ENCODE measurements at regions not wholly inside any gene's neighbourhood (a gene's known extent, or its start where the extent isn't known, plus 50 kb on each side); places are given as distances from the start of the nearest gene placed in this dataset.

DNA sequence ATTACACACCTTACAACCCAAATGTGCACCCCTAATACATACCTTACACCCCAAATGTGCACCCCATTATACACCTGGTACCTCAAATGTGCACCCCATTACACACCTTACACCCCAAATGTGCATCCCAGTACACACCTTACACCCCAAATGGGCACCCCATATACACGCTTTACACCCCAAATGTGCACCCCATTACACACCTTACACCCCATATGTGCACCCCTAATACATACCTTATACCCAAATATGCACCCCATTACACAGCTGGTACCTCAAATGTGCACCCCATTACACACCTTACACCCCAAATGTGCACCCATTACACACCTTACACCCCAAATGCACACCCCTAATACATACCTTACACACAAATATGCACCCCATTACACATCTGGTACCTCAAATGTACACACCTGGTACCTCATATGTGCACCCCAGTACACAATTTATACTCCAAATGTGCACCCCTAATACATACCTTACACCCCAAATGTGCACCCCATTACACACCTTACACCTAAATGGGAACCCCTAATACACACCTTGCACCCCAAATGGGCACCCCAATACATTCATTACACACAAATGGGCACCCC, 106.3 kb downstream of the KLF6 start:
- Histone ChIP-seq H3K79me2 (ENCODE audit: control insufficient read depth, insufficient read depth, low read length) (no peaks in the 10 kb centered on the region), H3K36me3 (replicated peaks in 1 of 2; ENCODE audit: control extremely low read depth in 1 of 2, control insufficient read depth in 1 of 2, extremely low read depth in 1 of 2, insufficient read depth in 2 of 2, low read length in 1 of 2) (no peaks in the 10 kb centered on the region), H3K27ac (ENCODE audit: low read length in 2 of 2) (no peak overlapping the region), H3K4me1 (ENCODE audit: control insufficient read depth in 2 of 2, insufficient read depth in 2 of 2, low read length in 2 of 2) (peaks cover 0 to 5% of the 10 kb centered on the region in 2 donors), H2AFZ (ENCODE audit: insufficient read depth, low read depth, low read length, poor library complexity, severe bottlenecking) (no peak overlapping the region), H3K9ac (ENCODE audit: low read length) (no peak overlapping the region), H3K27me3 (replicated peaks in 1 of 4; ENCODE audit: control extremely low read depth in 1 of 4, control insufficient read depth in 3 of 4, insufficient read depth in 4 of 4, low read length in 3 of 4) (no peaks in the 10 kb centered on the region), H3K4me2 (replicated peaks; ENCODE audit: low read depth, low read length, poor library complexity, severe bottlenecking) (no peak overlapping the region), H3K9me3 (ENCODE audit: control extremely low read depth in 1 of 3, control insufficient read depth in 2 of 3, insufficient read depth in 1 of 3, low read length in 2 of 3) (no peaks in the 10 kb centered on the region), H3K4me3 (ENCODE audit: control extremely low read depth in 1 of 5, extremely low read depth in 1 of 5, insufficient read depth in 1 of 5, low read depth in 2 of 5, low read length in 4 of 5) (no peak overlapping the region), H4K20me1 (ENCODE audit: control insufficient read depth, insufficient read depth, low read length, poor library complexity, severe bottlenecking) (no peaks in the 10 kb centered on the region)
- CTCF ChIA-PET: no interaction called here
- Mint-ChIP-seq H3K27me3 (no peaks in the 10 kb centered on the region), H3K27ac (no peak overlapping the region), H3K4me3 (no peak overlapping the region), H3K4me1 (peaks cover 6% of the 10 kb centered on the region), H3K9me3 (ENCODE audit: insufficient read depth) (no peaks in the 10 kb centered on the region)
- intact Hi-C loops (cut with micrococcal nuclease): no loop called here
- POLR2A ChIA-PET: no interaction called here
- DNase-seq (no peak), ATAC-seq (ENCODE audit: low read depth) (no peak)
- 89% methylated on average over 1 of the region's 1 CpG for WGBS (ENCODE audit: insufficient coverage)
- TF ChIP-seq, protein P1, sequence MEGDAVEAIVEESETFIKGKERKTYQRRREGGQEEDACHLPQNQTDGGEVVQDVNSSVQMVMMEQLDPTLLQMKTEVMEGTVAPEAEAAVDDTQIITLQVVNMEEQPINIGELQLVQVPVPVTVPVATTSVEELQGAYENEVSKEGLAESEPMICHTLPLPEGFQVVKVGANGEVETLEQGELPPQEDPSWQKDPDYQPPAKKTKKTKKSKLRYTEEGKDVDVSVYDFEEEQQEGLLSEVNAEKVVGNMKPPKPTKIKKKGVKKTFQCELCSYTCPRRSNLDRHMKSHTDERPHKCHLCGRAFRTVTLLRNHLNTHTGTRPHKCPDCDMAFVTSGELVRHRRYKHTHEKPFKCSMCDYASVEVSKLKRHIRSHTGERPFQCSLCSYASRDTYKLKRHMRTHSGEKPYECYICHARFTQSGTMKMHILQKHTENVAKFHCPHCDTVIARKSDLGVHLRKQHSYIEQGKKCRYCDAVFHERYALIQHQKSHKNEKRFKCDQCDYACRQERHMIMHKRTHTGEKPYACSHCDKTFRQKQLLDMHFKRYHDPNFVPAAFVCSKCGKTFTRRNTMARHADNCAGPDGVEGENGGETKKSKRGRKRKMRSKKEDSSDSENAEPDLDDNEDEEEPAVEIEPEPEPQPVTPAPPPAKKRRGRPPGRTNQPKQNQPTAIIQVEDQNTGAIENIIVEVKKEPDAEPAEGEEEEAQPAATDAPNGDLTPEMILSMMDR (IDR thresholded peaks at IDR 0.05): no peak
- no peak for TF ChIP-seq EZH2 (IDR thresholded peaks at IDR 0.05; ENCODE audit: borderline replicate concordance, insufficient read depth, low read depth, low read length, poor library complexity, severe bottlenecking)

DNA sequence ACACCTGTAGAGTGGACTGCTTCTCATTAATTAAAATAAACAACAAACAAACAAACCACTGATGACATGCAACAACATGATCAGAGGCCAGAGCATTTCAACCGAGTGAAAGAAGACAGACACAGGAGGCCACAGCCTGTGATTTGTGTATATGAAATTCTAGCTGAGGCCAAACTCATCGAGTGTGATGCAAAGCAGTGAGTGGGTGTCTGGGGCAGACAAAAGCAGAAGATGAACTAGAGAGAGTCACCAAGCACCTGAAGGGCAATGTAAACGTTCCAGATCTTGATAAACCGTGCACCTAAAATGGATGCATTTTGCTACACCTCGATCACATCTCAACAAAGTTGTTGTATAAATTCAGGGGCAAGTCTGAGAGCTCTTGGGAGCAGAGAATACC, 108.4 kb downstream of the KLF6 start:
- no peak overlapping the region for H3K4me3 ChIP-seq (ENCODE audit: control extremely low read depth in 1 of 5, extremely low read depth in 1 of 5, insufficient read depth in 1 of 5, low read depth in 2 of 5, low read length in 4 of 5)
- no peak overlapping the region for H3K27ac Mint-ChIP-seq
- CTCF ChIA-PET: no interaction called here
- H4K20me1 ChIP-seq (ENCODE audit: control insufficient read depth, insufficient read depth, low read length, poor library complexity, severe bottlenecking): no peaks in the 10 kb centered on the region
- H3K36me3 ChIP-seq (replicated peaks in 1 of 2; ENCODE audit: control extremely low read depth in 1 of 2, control insufficient read depth in 1 of 2, extremely low read depth in 1 of 2, insufficient read depth in 2 of 2, low read length in 1 of 2): no peaks in the 10 kb centered on the region
- H3K4me1 Mint-ChIP-seq: peaks cover 6% of the 10 kb centered on the region
- H3K9ac ChIP-seq (ENCODE audit: low read length): no peak overlapping the region
- intact Hi-C loops (cut with micrococcal nuclease): no loop called here
- no peaks in the 10 kb centered on the region for H3K79me2 ChIP-seq (ENCODE audit: control insufficient read depth, insufficient read depth, low read length)
- no peak overlapping the region for H3K4me2 ChIP-seq (replicated peaks; ENCODE audit: low read depth, low read length, poor library complexity, severe bottlenecking)
- no peaks in the 10 kb centered on the region for H3K27me3 Mint-ChIP-seq
- H3K27me3 ChIP-seq (replicated peaks in 1 of 4; ENCODE audit: control extremely low read depth in 1 of 4, control insufficient read depth in 3 of 4, insufficient read depth in 4 of 4, low read length in 3 of 4): no peaks in the 10 kb centered on the region
- DNase-seq (no peak), ATAC-seq (ENCODE audit: low read depth) (no peak)
- POLR2A ChIA-PET: no interaction called here
- H3K4me1 ChIP-seq (ENCODE audit: control insufficient read depth in 2 of 2, insufficient read depth in 2 of 2, low read length in 2 of 2): peaks cover 0 to 5% of the 10 kb centered on the region in 2 donors
- H3K4me3 Mint-ChIP-seq: no peak overlapping the region
- TF ChIP-seq EZH2 (IDR thresholded peaks at IDR 0.05; ENCODE audit: borderline replicate concordance, insufficient read depth, low read depth, low read length, poor library complexity, severe bottlenecking): no peak
- TF ChIP-seq, protein P1 (IDR thresholded peaks at IDR 0.05): no peak
- no peaks in the 10 kb centered on the region for H3K9me3 Mint-ChIP-seq (ENCODE audit: insufficient read depth)
- 67% methylated on average over 4 of the region's 5 CpGs for WGBS (ENCODE audit: insufficient coverage)
- peak overlapping the region; percentile 33 for H2AFZ ChIP-seq (ENCODE audit: insufficient read depth, low read depth, low read length, poor library complexity, severe bottlenecking)
- H3K9me3 ChIP-seq (ENCODE audit: control extremely low read depth in 1 of 3, control insufficient read depth in 2 of 3, insufficient read depth in 1 of 3, low read length in 2 of 3): no peaks in the 10 kb centered on the region
- no peak overlapping the region for H3K27ac ChIP-seq (ENCODE audit: low read length in 2 of 2)

Measured in B cell (primary cell).